Erythroblast (primary cell): ENCODE measurements at regions not wholly inside any gene's neighbourhood (a gene's known extent, or its start where the extent isn't known, plus 50 kb on each side); places are given as distances from the start of the nearest gene placed in this dataset.

Experiments used
- GATA1 ChIP-seq: IDR thresholded peaks from 2 replicates; pipeline ENCODE4 v1.6.1; 2011; ENCODE audit warnings: low read depth, mild to moderate bottlenecking, control low read depth, low read length, moderate library complexity
- POLR2A ChIP-seq: IDR thresholded peaks from 2 replicates; pipeline ENCODE4 v1.6.1; 2011; ENCODE audit warnings: mild to moderate bottlenecking, low read length

- TF ChIP-seq POLR2A, result no peak
- TF ChIP-seq GATA1, result no peak
Observed at GRCh38 chr2:155442088-155442487, 743.6 kb downstream of the KCNJ3 start.
